Lung microvascular endothelial cell (primary cell): ENCODE measurements at regions not wholly inside any gene's neighbourhood (a gene's known extent, or its start where the extent isn't known, plus 50 kb on each side); places are given as distances from the start of the nearest gene placed in this dataset.
"Not testable (repeated sequence)": the region's sequence is repeated elsewhere in the genome, so short reads cannot be mapped to it uniquely, and the experiment has no call there.

Experiments
- DNase-seq, 2 donors: peaks; one replicate each; pipeline versions ENCODE4 v3.0.0 to v3.0.0-alpha.2; 2010; ENCODE audit warnings: low read depth in 2 of 2

DNA sequence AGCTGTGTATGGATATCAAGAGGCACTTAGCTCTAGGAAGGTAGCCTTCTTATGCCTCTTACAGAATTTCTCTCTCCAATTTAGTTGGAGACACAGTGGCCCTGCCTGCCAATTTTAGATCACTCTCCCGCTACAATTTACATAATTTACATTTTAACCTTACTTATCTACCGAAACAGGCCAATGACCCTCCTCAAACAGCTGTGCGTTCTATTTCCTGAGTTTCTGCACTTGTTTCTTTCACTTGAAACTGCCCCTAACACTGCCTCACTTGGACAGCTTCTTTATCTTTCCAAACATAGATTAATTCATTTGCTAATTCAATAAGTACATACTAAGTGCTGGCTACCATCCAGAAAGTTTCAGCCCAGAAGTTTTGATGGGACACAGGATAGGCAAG, 52.9 kb upstream of the HDDC2 start:
- DNase-seq: no peak

DNA sequence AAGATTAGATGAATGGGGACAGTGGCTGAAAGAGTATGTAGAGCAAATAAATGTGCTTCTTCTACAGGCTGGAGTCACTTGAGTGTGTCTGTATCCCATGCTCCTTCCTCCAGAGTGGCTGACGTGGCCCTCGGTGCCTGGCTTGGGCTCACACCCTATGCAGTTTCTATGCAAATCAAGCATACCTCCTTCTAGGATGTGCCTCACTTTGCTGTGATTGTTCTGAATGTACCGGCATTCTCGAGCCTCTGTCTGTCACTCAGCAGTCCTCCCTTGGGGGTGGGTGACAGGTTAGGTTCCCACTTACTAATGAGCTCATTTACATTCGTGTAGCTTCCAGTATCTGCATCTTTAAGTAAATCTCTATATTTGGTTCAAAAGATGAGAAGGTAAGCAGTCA, 55.1 kb upstream of the HDDC2 start:
- DNase-seq: no peak

DNA sequence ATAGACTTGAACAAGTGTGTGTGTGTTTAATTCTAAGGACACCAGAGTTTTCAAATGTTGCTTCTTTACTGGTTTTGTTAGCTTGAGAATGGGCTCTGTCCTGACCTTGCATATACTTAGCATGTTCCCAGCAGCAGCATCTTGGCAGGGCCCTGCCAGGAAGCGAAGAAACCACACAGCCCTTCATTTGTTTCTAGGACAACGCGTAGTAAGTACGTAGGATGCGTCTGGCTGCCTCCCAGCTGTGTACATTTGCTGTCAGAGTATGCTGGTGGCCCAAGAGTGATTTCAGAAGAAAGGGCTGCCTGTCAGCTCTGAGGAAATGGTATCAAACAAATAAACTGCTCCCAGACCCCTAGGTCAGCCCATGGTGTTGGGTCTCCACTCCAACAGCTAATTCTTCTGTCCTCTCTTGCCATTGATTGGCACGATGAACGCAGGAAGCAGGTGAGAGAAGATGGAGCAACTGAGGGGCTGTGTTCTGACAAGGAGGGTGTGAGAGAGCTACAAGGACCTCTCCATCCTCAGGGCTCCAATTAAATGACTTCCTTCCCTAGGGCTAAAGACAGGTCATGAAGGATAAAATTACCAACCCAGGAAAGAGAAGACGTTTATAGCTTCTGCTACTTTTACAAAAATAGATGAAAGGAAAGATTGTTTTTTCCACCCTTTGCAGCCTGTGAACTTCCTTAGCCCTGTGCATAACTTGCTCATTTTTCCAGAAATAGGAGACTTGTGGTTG, 55.9 kb upstream of the HDDC2 start:
- DNase-seq: peak in 1 of 2 donors; percentile 49

DNA sequence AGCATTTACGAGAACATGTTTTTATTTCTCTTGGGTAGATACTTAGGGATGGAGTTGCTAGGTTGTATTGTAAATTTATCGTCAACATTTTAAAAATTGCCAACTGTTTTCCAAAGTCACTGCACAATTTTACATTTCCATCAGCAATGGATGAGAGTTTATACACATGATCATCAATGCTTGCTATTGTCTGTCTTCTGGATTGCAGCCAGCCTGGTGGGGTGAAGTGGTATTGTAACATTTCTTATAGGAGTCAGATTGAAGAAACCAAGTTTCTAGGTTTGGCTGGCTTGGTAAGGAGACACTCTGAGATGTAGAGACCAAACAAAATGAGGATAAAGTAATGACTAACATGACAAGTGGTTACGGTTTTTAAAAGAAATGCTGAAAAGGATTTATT, 57.1 kb upstream of the HDDC2 start:
- no peak for DNase-seq

DNA sequence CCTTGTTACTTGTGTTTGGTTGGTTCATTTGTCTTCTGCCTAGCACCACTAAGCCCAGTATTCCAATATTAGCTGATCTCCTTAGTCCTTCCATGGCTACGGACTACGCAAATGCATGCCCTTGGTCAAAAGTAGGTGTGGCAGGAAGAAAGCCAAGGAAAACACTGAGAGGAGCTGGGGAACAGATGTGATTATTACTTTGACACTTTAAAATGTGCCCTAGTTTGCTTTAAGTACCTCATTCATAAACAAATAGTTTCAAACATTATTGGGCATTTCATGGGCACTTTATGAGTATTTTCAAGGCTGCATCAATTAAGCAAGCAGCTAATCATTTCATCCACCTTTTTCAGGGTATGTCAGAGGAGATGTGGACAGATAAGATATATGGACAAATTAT, 60.1 kb upstream of the HDDC2 start:
- DNase-seq: no peak

DNA sequence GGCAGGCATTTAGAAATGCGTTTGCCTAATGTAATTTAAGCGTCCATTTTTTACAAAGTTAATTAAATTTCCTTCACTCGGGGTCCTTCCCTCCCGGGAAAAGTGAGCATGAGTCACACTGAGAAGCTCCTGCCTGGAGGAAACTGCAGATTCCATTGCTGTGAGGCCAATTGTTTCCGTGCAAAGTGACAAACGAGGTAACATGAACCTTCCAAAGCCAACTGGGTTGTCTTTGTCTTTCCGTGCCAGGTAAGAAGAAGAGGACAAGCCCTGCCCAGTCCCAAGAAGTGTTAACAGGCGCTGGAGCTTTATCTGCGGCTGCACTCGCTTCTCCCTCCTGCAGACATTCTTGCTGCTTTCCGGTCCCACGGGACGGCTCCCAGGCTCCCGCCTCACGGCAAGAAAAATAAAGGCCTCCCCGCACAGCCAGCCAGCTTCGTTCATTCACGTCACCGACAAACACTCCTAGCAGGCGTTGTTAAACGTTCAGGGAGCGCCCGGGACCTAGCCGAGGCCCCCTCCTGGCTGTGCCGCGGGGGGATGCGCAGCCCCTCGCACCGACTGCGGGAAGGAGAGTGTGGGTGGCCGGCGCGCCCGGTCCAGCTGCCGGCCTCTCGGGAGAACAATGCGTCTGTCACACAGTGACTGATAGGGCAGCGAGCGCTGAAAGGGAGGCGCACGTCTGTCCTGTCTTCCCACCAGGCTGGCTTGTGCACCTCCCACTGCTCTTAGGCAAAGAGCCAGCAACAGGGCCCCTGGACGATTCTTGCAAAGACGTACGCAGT, 61.5 kb upstream of the HDDC2 start:
- peak; percentile 61 to 77 for DNase-seq

DNA sequence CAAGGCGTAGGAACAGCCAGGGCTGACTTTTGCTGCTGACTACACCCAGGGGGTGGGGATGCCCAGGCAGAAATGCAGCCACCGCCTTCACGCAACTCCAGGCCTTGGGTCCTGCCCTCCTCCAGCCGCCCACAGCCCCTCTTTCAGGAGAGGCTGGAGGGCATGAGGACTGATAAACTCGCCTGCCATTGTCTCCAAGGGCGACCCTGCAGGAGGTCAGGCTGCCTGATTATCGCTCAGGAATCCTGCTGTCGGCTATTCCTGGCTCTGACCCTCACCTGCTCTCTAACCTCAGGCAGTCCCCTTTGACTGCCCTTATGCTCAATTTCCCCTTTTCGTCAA, 62.0 kb upstream of the HDDC2 start:
- no peak for DNase-seq

DNA sequence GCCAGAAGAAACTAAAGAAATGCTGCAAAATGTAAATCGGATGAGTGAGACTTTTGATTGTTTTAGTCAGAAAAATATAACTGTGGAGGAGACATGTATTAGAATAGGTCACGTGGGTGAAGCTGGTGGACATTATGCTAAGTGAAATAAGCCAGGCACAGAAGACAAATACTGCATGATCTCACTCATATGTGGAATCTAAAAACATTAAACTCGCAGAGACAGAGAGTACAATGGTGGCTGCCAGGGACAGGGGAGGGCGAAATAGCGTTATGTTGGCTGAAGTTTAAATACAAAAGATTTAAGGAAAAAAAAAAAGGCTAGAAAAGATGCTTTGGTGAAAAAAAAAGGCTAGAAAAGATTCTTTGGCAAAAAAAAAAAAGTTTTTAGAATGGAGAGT, 63.5 kb upstream of the HDDC2 start:
- DNase-seq: no peak

DNA sequence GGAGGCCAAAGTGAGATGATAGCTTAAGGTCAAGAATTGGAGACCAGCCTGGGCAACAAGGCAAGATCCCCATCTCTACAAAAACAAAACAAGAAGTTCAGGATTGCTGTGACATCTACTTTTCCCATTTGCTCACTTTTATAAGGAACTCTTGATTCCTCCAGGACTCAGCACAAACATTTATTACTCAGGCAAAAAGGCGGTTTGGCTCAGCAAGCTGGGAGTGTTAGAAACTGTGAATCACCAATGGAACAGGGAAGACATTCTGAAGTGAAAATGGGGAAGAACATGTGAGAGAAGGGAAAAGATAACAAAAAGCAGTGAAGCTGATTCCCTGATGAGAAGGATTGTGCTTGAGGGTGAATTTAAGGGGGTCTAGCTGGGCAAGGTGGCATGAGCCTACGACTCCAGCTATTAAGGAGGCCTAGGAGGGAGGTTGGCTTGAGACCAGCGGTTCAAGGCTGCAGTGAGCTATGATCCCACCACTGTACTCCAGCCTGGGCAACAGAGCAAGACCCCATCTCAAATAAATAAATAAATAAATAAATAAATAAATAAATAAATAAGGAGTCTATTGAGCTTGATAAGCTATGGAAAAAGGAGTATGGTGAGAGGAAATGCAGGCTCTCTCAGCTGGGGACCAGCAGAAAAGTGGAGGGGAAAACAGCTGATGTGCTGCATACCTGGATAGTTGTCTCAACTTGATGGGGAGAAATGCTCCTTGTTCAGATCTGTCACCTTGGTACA, 65.4 kb upstream of the HDDC2 start:
- no peak for DNase-seq

DNA sequence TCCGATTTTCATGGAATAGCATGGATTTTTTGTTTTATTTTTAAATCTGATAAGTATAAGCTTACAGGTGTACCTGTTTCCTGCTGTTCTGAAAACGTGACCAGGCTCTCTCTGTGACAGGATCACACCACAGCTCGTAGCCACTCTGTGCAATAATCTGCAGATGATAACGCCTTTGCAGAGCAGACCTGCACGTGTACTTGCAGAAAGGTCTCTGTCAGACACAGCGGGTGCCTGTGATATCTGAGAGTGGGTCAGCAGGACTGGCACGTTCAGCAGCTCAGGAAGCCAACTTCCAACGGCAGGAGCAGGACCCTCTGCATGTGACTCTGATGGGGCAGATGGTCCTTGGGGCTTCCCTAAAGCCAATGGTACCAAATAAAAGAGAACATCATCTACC, 68.6 kb upstream of the HDDC2 start:
- no peak for DNase-seq

DNA sequence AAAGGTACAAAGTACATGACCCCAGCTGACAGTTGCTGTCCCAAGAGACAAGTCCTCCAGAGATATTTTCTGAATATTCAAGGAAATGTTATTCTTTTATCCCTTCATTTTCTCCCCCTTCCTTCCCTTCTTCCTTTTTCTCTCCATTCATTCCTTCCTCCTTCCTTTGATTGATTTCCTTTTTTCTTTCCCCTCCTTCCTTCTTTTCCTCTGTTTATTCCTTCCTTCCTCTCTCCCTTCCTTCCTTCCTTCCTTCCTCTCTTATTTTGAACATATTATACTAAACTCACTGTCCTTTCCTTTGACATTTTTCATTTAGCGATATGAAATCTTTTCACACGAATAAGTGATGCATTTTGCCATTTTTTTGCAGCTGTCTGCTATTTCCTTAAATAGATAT, 73.2 kb upstream of the HDDC2 start:
- DNase-seq: no peak

DNA sequence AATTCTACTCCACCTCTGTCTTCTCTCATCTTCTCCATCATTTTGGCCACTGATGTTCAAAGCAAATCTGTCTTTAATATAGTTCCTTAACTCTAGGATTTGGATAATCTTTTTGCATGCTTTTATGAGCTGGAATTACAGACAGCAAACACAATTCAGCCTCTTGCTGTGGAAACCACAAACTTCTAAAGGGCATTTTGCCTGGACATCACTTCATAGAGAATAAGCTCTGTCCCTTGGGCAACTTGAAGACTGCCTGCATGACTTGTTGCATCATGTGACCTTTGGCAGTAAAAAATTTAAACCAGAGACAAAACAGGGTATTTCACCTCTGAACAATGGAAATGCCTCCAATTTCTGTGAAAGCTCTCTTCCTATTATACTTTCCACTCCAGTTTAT, 74.1 kb upstream of the HDDC2 start:
- DNase-seq: no peak

DNA sequence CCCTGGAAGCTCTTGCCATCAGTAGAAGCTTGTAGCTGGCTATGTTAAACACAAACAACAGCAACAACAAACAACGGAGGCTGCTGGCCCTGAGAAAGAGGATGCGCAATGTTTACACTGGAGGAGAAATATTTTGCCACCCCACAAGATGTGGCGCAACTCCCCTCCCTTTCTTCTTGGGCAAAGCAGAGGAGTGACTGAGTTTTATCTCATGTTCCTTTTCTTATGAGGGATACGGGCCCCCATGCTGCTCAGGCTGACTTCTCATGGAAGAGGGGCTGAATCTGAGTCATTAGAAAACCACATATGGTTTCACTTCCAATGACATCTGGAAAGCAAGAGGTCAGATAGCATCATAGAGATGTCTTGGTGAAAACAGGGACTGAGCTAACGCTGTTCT, 75.9 kb upstream of the HDDC2 start:
- DNase-seq: no peak

DNA sequence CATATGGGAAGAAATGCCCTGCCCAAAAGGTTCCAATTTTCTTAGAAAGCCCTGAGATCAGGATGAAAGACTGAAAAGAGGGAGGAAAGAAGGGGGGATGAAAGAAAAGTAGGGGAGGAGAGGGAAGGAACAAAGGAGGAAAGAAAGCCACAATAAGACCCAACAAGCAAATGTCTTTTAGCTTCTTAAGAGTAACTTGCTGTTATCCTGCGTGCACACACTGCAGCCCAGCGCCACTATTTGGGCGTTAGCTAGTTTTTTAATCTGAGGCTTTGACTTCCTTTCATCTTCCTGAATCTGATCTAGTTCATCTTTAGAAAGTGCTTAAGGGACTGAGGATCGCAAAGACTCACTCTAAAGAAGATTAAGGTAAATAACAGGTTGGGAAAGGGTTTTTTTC, 77.4 kb upstream of the HDDC2 start:
- DNase-seq: no peak

DNA sequence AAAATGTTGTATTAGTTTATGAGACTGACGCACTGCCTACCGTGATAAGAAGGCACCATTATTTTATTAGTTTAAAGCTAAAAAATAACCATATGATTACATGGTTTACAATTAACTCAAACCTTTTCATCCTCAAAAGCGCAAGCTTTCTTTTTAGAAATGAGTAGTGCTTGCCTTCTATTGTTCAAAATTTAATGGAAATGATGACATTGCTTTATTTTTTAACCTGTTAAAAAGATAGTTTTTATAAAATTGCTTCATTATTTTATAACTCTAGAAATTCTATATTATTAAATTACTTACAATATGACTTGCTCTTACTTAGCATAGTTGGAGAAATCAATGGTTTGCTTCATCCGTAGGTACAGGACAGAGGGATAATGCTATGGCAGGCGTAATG, 78.7 kb upstream of the HDDC2 start:
- DNase-seq: no peak

DNA sequence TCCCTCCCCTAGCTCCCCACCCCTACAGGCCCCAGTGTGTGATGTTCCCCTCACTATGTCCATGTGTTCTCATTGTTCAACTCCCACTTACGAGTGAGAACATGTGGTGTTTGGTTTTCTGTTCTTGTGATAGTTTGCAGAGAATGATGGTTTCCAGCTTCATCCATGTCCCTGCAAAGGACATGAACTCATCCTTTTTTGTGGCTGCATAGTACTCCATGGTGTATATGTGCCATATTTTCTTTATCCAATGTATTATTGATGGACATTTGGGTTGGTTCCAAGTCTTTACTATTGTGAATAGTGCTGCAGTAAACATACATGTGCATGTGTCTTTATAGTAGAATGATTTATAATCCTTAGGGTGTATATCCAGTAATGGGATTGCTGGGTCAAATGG, 84.6 kb upstream of the HDDC2 start:
- DNase-seq: not testable (repeated sequence)

DNA sequence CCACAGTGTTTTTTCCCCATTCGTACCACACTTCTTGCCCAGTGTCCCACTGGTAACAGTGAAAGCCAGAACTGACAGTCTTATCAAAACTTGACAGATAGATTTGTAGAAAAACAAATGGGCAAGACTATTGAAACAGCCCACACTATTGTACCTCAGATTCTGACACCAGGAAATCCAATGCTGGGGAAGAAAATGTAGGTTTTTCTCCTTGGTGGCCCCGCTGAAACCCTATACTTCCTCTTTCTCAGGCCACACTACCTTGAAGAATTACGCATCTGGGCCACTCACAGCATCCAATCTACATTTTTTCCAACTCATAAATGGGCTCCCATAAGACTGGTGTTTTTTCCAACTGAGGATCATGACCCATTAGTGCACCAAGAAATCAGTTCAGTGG, 90.9 kb upstream of the HDDC2 start:
- DNase-seq: no peak

DNA sequence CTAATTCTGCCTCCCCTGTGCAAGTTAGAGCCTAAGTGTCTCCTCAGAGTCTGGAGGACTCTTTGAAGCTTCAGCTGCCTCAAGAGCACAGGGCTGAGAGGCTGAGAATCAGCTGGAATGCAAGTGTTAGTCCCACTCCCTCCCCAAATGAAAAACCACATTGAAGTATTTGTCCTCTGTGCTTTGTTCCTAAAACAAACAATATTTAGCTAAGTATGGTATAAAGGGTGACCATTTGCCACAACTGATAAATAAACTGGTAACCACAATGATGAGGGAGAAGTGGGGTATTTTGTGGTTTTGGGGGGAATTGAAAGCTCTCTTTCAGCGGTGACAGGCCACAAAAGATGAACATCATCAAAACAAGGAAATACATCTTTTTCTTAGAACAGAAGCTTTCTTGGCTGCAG, 91.7 kb upstream of the HDDC2 start:
- DNase-seq: no peak

DNA sequence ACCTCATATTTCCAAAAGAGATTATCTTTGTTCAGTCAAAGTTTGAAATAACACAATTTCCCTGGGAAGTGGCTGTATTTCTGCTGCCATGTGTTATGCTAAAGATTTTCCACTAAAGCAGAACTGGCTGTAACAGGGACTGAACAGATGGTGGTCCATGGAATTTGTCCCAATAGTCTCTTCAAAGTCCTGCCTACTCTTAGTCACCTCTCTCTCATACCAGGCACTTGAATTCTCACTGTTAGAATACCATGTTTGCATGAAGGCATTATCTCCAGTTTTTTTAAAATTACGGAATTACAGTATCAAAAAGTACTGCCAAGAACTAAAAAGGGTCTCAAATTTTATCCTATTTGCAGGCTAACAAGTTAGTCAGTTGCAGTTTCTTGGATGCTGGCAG, 105.0 kb upstream of the HDDC2 start:
- DNase-seq: no peak

DNA sequence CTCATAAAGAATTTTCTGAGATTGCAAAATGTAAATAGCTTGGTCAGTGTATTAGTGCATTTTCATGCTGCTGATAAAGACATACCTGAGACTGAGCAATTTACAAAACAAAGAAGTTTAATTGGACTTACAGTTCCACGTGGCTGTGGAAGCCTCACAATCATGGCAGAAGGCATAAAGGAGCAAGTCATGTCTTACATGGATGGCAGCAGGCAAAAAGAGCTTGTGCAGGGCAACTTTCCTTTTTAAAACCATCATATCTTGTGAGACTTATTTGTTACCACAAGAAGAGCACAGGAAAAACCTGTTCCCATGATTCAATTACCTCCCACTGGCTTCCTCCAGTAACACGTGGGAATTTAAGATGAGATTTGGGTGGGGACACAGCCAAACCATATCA, 112.7 kb upstream of the HDDC2 start:
- DNase-seq: no peak

DNA sequence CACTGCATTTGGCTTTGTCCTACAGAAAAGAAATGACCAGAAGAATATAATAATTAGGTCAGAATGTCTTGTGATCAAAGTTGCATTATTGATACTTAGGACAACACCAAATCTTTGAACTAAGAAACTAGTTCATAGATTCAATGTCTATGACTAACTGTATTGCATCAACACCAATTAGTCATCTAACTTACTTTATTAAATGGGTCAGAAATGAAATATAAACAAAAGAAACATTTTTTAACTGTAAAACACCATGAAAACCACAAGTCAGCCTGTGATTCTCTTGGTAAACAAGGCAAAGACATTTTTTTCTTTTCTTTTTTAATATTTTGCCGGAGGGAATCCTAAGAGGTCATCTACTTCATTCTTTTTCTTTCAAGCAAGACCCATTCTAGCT, 114.1 kb upstream of the HDDC2 start:
- DNase-seq: no peak

DNA sequence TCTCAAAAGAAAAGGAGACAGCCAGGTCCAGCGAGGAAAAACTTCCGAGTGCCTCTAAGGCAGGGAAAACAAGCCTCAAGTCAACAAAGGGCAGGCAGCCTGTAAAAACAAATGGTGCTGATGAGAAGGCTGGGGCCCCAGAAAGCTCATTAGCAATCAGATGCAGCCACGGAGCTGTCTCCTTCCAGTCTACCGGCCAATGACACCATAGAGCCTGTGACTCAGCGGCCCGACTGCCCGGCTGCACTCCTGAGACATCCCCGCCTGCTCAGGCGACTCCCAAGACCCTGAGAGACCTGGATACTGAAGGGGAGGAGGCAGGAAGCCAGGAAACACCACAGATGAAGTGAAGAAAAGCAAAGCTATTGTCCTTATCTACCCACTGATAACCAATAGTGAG, 120.1 kb upstream of the HDDC2 start:
- peak in 1 of 2 donors; percentile 47 for DNase-seq

DNA sequence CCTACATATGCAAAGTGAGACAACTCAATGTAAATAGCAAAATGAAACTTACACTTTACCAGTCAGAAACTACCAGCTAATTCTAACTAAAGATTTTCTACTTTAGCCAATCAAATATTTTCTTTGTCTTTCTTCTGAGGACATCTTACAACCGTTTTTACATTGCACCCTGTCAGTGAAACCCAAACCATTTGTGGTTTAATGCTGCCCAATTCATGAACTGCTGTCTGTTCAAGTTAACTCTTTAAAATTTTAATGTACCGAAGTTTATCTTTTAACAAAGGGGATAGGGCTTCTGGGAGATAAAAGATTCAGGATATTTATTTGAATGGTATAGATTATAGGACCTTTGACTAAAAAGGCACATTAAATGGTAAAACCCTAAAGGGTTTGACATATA, 121.3 kb upstream of the HDDC2 start:
- DNase-seq: no peak
